Medulla oblongata (tissue), 1 donor: ENCODE measurements at regions not wholly inside any gene's neighbourhood (a gene's known extent, or its start where the extent isn't known, plus 50 kb on each side); places are given as distances from the start of the nearest gene placed in this dataset.
"Not testable (repeated sequence)": the region's sequence is repeated elsewhere in the genome, so short reads cannot be mapped to it uniquely, and the experiment has no call there.

ENCODE experiments used
- DNase-seq: peaks from one replicate; pipeline ENCODE4 v3.0.0-alpha.2; 2015; ENCODE audit errors: extremely low spot score

DNA sequence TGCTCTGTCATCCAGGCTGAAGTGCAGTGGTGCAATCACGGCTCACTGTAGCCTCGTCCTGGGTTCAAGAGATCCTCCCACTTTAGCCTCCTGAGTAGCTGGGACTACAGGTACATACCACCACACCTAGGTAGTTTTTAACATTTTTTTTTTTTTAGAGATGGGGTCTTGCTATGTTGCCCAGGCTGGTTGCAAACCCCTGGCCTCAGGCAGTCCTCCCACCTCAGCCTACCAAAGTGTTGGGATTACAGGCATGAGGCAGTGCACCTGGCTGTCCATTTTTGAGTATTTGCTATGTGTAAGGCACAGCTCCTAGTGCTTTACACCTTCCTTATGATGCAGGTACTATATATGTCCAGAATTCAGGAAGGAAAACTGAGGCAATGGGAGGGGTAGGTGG is 138.8 kb upstream of the ZNF536 start:
- no peak for DNase-seq

- peak; percentile 75 for DNase-seq
These were observed 136.2 kb upstream of the ZNF536 start for GRCh38 chr19:30235946-30236345.

DNA sequence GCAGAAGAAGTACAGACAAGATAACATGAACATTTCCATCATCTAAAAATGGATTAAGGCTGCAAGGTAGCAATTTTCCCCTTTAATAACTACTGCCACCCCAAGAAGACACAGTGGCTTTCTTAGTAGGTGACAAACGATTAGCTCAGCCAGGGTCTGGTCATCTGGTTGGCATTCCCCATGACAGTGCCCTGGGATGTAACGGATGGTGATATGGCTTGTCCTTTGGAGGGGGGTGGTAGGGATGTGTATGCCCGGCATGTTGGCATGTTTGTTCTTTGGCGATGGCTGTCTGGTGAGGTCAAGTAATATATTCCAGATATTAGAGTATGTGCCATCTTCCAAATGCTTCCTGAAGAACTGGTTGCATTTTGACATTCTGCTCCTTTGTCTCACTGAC is 135.6 kb upstream of the ZNF536 start:
- DNase-seq, result no peak

DNA sequence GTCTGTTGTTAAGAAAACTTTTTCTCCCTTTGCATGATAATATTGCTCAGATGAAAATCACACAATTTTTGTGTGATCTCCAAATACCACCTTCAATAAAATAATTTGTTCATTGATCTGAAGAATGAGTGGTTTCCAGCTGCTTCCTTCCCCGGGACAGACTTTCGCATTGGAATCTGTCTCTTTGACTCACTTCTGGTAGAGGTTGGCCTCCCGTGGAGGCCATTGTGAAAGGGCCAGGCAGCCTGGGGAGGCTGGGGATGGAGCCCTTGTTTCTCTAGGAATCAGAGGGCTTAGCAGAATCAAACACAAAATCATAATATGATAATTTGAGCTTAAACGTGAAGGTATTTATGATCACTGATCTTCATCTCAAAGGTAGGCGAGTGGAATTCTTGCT is 135.0 kb upstream of the ZNF536 start:
- no peak for DNase-seq

GRCh38 chr19:30240904-30241695 is 131.1 kb upstream of the ZNF536 start:
- DNase-seq, result no peak

DNA sequence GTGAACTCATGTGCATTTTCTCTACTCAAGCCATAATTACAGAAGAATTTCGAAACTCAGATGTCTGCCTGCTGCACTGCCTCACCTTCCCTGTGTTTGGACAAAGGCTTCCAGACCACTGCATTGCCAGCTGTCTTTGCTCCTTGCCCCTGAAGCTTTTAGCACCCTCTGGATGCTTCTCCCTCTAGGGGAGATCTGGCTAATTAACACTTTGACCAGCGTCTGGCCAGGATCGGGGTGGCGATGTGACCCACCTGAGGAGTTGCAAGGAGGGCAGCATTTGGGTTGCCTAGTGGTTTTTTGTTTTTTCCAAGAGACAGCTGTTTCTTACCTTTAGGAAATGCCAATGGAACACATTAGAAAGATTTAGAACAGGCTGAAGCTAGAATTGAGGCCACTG is 127.7 kb upstream of the ZNF536 start:
- no peak for DNase-seq

GRCh38 chr19:30245401-30246039 is 126.7 kb upstream of the ZNF536 start:
- peak; percentile 48 for DNase-seq

GRCh38 chr19:30249911-30250310 is 122.3 kb upstream of the ZNF536 start:
- DNase-seq, result no peak

GRCh38 chr19:30252214-30252613 is 120.0 kb upstream of the ZNF536 start:
- no peak for DNase-seq

- DNase-seq, result no peak
These were observed 118.6 kb upstream of the ZNF536 start for GRCh38 chr19:30253581-30253996.

DNA sequence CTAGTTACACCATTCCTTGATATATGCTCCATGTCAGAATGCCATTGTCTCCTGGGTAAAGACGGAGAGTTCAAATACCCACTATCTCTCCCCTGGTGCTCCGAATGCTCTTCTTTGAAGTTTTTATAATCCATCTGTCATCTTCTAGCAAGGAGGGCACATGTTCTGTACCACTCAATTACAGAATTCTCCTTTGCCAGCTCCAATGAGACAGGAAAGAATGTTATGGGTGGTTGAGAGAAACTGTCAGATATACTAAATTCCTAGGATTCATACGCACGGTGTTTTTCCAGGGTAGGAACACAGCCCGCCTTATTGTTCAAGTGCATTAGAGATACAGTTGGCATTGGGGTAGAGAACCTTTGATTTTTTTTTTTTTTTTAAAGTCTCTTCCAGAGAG is 118.0 kb upstream of the ZNF536 start:
- no peak for DNase-seq

GRCh38 chr19:30254789-30255188 is 117.4 kb upstream of the ZNF536 start:
- DNase-seq, result no peak

GRCh38 chr19:30255791-30256495 is 116.2 kb upstream of the ZNF536 start:
- no peak for DNase-seq

DNA sequence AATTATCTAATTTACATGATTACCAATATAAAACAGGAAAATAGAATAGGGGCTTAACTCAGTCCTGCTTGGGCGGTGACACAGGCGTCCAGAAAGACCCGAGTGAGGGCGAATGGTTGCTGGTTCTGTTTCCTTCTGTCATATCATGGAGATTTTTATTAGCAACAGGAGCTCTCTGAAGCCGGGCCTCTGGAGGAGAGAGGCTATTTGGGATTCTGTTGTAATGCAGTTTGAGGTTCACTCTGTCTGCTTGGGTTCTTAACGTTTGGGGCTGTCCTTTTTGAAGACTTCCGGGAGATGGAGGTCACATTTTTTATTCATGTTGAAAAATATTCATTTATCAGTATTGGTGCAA is 115.7 kb upstream of the ZNF536 start:
- DNase-seq, result no peak

- DNase-seq, result no peak
These were observed 108.3 kb upstream of the ZNF536 start for GRCh38 chr19:30263830-30264381.

DNA sequence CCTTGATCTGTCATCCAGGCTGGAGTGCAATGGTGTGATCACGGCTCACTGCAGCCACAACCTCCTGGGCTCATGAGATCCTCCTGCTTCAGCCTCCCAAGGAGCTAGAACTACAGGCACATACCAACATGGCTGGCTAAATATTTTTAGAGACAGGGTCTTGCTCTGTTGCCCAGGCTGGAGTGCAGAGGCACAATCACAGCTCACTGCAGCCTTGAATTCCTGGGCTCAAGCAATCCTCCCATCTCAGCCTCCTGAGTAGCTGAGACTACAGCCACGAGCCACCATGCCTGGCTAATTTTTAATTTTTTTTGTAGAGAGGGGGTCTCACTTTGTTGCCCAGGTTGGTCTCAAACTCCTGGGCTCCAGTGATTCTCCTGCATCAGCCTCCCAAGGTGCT is 106.3 kb upstream of the ZNF536 start:
- not testable (repeated sequence) for DNase-seq

DNA sequence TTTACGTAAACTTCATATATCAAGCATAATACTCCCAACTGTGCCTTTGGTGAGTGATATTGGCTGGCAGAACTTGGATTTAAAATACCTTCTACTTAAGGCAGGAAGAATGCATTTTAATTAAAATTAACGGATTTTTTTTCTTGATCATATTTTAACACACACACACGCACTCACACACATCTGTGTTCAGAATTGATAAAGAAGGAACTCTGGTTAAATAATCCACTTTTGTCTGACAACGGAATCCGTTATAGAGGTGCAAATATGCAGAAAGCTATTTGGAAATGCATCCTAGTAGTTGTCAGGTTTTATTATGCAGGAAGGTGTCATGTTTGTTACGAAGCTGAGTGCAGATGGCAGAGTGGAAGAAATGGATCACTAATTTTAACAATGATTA is 105.5 kb upstream of the ZNF536 start:
- no peak for DNase-seq

DNA sequence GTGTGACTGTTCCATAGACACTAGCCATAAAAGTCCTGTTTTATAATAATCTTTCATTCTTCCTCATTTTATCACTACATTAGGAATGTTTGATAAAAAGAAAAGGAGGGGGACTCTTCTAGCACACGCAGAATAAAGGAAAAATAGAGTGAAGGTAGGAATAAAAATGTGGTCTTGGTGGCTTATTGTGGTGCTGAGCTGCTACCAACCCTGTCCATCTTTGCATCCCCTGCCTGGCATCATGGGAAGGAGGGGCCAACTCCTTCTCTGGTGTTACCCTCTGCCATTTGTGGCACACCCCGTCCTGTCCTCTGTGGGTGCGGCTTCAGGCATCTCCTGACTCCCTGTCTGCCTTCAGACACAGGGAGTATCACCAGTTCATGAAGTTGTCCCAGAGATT is 104.9 kb upstream of the ZNF536 start:
- DNase-seq, result no peak

DNA sequence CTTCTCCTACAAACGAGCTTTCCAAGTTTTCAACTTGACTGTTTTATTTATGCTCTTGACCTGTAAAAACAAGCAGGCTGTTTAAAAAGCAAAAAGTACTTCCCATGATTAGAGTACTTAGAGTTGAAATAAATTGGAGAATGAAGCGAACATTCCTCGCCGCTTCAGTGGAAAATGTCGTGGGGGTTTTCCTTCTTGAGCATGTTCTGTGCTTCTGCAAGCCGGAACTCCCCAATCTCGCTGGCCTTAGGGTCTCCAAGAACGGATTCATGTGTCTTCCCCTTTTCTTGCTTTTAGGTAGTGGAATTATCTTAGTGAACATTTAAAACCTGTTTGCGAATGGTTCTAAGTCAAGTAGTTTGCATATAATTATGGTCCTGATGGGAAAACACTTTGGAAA is 103.6 kb upstream of the ZNF536 start:
- no peak for DNase-seq

DNA sequence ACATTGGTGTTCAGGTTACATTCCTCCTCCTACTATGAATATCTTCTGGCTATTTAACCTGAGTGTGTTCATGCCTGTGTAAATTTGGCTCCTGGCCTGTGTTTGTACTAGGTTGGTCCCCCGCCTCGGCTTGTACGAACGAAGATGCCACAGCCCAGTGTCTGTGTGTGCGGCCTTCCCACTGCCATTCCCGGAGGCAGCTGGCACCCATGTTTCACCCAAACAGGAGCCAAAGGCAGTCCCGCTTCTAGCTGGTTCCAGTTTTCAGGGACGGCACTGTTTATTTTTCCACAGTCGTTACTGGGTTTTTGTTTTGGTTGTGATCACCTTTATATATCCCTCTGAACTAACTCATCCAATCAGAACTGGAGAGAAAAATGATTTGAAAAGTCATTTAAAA is 102.5 kb upstream of the ZNF536 start:
- DNase-seq, result no peak

GRCh38 chr19:30271816-30272215 is 100.4 kb upstream of the ZNF536 start:
- DNase-seq, result no peak

DNA sequence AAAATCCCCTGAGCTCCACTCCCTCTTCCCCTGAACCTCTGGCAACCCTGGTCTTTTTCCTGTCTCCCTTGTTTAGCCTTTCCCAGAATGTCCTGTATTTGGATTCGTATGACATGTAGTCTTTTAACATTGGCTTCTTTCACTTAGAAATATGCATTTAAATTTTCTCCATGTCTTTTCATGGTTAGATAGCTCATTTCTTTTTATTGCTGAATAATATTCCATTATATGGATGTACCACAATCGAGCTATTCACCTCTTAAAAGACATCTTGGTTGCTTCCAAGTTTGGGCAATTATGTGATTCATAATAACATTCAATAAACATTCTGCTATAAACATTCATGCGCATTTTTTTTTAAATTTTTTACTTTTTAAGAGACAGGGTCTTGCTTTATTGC is 99.6 kb upstream of the ZNF536 start:
- no peak for DNase-seq

DNA sequence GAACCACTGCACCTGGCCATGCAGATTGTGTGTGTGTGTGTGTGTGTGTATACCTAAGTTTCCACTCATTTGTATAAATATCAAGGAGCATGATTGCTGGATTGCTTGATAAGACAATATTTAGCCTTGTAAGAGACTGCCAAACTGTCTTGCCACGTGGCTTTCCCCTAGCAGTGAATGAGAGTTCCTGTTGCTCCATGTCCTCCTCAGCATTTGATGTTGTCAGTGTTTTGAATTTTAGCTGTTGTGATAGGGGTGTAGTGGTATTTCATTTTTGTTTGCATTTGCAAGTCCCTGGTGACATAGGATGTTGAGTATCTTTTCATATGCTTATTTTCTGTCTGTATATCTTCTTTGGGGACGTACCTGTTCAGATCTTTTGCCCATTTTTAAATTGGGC is 99.0 kb upstream of the ZNF536 start:
- no peak for DNase-seq
